Prostate gland (tissue), 2 donors: ENCODE measurements at regions not wholly inside any gene's neighbourhood (a gene's known extent, or its start where the extent isn't known, plus 50 kb on each side); places are given as distances from the start of the nearest gene placed in this dataset.

Source experiments
- CTCF ChIP-seq, 4 experiments: fragments of 200-600 bp in 2 of 4; fragments of 450-650 bp in 2 of 4; sonication (generic) in 2 of 4; IDR thresholded peaks; 1 replicate in 3 of 4; 2 replicates in 1 of 4; pipeline ENCODE4 v1.5.1; 2016 to 2019; ENCODE audit warnings: antibody characterized with exemption in 4 of 4, mild to moderate bottlenecking in 2 of 4, moderate library complexity in 2 of 4
- POLR2A ChIP-seq: fragments of 450-650 bp; IDR thresholded peaks from one replicate; pipeline ENCODE4 v1.6.1; 2016; ENCODE audit warnings: antibody characterized with exemption, mild to moderate bottlenecking
- POLR2AphosphoS5 ChIP-seq: sonication (generic); formaldehyde crosslinking; IDR thresholded peaks from one replicate; pipeline ENCODE4 v1.6.1; 2017; ENCODE audit warnings: antibody characterized with exemption

GRCh38 chr16:65306300-65306699, 184.4 kb upstream of the CDH11 start:
- TF ChIP-seq CTCF (IDR thresholded peaks at IDR 0.05) (no peak), POLR2A (no peak), POLR2AphosphoS5 (no peak)
